ENCODE measurements at regions not wholly inside any gene's neighbourhood (a gene's known extent, or its start where the extent isn't known, plus 50 kb on each side); places are given as distances from the start of the nearest gene placed in this dataset.

DNA sequence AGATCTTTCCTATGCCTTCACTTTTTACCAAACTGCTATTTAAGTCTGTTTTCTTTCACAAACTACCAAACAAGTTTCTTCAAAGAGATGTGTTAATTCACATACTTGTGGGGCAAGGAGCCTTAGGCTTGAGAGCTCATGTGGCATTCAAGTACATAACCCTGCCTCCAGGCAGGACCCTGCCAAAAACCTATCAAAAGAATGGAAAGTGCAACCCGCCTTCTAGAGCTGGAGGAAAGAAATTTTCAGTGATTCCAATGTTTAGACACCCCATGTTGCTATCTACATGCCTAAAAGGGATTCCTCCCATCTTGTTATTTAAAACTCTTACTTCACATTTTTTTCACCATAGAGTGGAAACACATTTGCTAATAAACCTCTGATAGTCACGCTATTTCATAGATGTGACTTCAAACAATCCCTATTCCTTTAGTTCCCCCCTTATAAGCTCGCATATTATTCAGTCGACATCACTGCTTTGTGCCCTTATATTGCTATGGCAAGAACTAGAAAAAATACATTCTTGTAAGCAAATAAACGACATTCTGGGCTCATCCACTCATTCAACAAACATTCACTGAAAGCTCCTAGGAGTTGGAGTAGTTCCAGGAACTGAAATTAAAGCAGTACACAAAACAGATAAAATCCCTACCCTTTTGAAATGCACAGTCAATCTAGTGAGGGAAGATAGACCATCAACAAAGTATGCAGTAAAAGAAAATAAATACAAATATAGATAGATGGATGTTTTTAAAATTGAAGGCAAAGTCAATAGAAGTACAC lies 518.1 kb downstream of the ELAVL2 start:
- H3K4me1 Mint-ChIP-seq, result no peaks in the 10 kb centered on the region
- H3K9me3 Mint-ChIP-seq, result peaks cover 5% of the 10 kb centered on the region

GRCh38 chr9:23309800-23310199 lies 516.2 kb downstream of the ELAVL2 start:
- Mint-ChIP-seq H3K27me3 (no peaks in the 10 kb centered on the region), H3K4me3 (no peak overlapping the region)

More for the DNA sequence above, 518.1 kb downstream of the ELAVL2 start:
- Mint-ChIP-seq H3K27ac (no peak overlapping the region), H3K4me3 (no peak overlapping the region), H3K27me3 (no peaks in the 10 kb centered on the region), H3K36me3 (no peaks in the 10 kb centered on the region)

DNA sequence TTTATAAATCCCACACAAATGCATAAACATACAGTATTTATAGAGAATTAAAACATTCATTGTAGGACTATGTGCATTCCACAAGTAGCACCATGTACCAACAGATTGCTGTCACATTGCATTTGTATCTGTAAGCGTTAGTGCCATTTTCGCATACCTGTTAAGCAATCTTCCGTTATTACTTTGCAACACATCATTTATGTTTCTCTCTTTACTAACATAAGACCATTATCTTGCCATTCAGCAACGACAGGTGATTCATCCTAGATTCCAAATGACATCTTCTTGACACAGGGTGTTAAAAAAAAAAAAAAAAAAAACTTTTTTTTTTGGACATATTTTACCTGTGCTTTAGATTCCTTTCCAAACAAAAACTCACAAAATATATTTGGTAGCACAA lies 511.8 kb downstream of the ELAVL2 start:
- no peaks in the 10 kb centered on the region for H3K4me1 Mint-ChIP-seq
- H3K27me3 Mint-ChIP-seq, result no peaks in the 10 kb centered on the region
- H3K36me3 Mint-ChIP-seq, result no peaks in the 10 kb centered on the region
- H3K9me3 Mint-ChIP-seq, result no peaks in the 10 kb centered on the region
- H3K27ac Mint-ChIP-seq, result no peak overlapping the region
- no peak overlapping the region for H3K4me3 Mint-ChIP-seq

More at GRCh38 chr9:23309800-23310199, 516.2 kb downstream of the ELAVL2 start:
- Mint-ChIP-seq H3K9me3 (no peaks in the 10 kb centered on the region), H3K4me1 (no peaks in the 10 kb centered on the region), H3K27ac (no peak overlapping the region), H3K36me3 (no peaks in the 10 kb centered on the region)

DNA sequence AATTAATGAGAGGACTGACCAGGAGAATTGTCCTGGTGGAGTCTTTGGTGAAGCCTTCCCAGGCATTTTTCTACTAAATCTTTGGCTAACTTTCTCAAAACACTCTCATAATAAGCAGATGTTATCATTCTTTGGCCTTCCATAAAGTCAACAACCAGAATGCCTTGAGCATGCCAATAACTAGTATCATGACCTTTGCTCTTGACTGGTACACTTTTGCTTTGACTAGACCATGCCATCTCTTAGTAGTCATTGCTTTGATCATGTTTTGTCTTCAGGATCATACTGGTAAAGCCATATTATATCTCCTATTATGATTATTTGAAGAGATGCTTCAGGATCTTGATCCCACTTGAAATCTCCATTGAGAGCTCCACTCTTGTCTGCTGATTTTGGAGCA lies 506.9 kb downstream of the ELAVL2 start:
- Mint-ChIP-seq H3K36me3 (no peaks in the 10 kb centered on the region), H3K9me3 (peaks cover 10% of the 10 kb centered on the region), H3K27me3 (no peaks in the 10 kb centered on the region), H3K4me3 (no peak overlapping the region), H3K4me1 (no peaks in the 10 kb centered on the region), H3K27ac (no peak overlapping the region)

DNA sequence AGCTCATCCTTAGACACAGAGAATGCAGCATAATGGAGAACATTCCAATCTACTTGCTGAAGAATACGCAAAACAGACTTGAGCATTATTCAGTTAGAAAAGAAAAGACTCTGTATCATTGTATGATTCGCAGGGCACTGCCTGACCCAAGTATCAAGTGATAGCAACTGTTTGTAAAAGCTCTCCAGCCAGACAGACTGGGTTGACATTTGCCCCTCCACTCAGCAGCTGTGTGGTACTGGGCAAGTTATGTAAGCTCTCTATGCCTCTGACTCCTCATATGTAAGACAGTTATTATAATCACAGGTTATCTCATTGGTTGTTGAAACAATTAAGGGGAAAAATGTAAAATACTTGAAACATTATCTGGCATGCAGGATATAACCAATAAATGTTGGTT lies 505.0 kb downstream of the ELAVL2 start:
- H3K36me3 Mint-ChIP-seq, result no peaks in the 10 kb centered on the region
- no peak overlapping the region for H3K27ac Mint-ChIP-seq
- peaks cover 10% of the 10 kb centered on the region for H3K9me3 Mint-ChIP-seq
- no peak overlapping the region for H3K4me3 Mint-ChIP-seq
- H3K4me1 Mint-ChIP-seq, result no peaks in the 10 kb centered on the region
- H3K27me3 Mint-ChIP-seq, result no peaks in the 10 kb centered on the region

GRCh38 chr9:23322392-23322791 lies 503.6 kb downstream of the ELAVL2 start:
- Mint-ChIP-seq H3K4me3 (no peak overlapping the region), H3K36me3 (no peaks in the 10 kb centered on the region), H3K9me3 (peaks cover 11% of the 10 kb centered on the region), H3K4me1 (no peaks in the 10 kb centered on the region), H3K27ac (no peak overlapping the region), H3K27me3 (no peaks in the 10 kb centered on the region)

DNA sequence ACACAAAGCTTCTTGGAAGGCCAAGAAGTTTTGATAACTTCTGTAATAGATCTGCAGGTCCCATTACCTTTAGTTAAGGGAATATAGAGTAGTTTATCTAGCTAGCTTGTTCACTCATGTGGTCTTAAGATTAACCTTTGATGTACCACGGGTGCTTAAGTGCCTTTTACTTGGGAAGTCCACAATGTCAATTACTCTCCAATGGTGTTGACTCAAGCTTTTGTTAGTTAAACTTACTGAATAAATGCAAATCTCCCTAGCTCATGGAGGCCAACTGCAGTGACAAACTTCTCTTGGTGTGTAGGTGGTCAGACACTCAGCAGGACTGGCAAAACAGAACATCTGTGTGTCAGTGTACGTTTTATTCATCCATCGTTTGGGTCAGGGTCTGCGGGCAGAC lies 501.5 kb downstream of the ELAVL2 start:
- Mint-ChIP-seq H3K4me1 (no peaks in the 10 kb centered on the region), H3K4me3 (no peak overlapping the region), H3K27ac (no peak overlapping the region), H3K27me3 (no peaks in the 10 kb centered on the region), H3K36me3 (no peaks in the 10 kb centered on the region), H3K9me3 (peaks cover 27% of the 10 kb centered on the region)

DNA sequence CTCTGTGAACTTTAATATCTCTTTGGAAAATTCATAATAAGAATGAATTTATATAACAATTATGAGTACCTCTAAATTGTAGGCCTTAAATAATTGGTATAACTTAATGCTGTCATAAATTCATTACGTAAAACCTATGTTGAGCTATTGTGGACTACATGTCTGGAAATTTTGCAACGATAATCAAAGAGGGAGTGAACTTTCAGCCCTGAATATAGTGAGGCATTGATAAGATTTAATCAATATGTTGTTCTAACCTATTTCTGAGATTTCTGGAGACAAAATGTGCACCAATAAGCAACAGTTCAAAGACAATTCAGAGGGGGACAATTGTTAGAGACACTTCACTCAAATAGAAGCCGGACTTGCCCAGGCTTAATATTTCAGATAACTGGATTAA lies 499.4 kb downstream of the ELAVL2 start:
- Mint-ChIP-seq H3K27ac (no peak overlapping the region), H3K9me3 (peaks cover 35% of the 10 kb centered on the region), H3K27me3 (no peaks in the 10 kb centered on the region), H3K36me3 (no peaks in the 10 kb centered on the region), H3K4me3 (no peak overlapping the region), H3K4me1 (no peaks in the 10 kb centered on the region)

DNA sequence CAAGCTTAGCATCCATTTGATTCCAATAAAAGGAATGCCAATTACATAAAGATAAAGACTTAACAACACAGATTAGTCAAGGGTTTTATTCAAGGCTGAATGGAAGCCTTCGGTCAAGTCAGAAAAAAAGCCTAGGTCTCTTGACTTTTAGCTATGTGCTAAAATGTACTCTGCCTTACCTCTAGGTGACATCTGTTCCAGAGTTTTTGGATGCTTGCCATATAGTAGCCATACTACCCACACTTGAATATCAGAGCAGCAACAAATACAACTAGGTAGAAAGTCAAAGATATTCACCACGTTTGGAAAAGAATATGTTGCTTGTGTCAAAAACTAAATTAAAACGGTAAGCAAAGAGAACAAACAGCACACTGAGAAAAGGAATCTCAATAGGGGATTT lies 484.7 kb downstream of the ELAVL2 start:
- no peaks in the 10 kb centered on the region for H3K4me1 Mint-ChIP-seq
- H3K4me3 Mint-ChIP-seq, result no peak overlapping the region
- no peaks in the 10 kb centered on the region for H3K36me3 Mint-ChIP-seq

DNA sequence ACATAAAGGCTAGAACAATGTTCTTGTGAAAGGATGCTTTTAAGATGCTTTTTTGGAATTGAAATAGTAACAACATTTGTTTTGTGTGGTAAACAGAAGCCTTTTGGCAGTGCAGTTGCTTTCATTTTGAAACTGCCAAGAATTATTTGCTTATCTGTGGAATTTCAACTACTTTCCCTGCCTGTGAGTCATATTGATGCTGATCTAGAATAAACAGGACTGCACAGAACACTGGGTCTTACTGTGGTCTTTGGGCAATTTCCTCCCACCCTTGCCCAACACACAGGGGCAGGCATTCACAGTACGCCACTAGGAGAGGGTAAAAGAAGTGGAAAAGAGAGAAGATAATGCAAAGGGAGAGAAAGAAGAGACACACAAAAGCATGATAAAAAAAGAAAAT lies 483.7 kb downstream of the ELAVL2 start:
- H3K36me3 Mint-ChIP-seq, result no peaks in the 10 kb centered on the region
- no peak overlapping the region for H3K4me3 Mint-ChIP-seq

More for the DNA sequence above, 484.7 kb downstream of the ELAVL2 start:
- Mint-ChIP-seq H3K27me3 (no peaks in the 10 kb centered on the region), H3K27ac (no peak overlapping the region), H3K9me3 (no peaks in the 10 kb centered on the region)

GRCh38 chr9:23343226-23343625 lies 482.8 kb downstream of the ELAVL2 start:
- no peaks in the 10 kb centered on the region for H3K9me3 Mint-ChIP-seq
- no peak overlapping the region for H3K4me3 Mint-ChIP-seq
- H3K4me1 Mint-ChIP-seq, result no peaks in the 10 kb centered on the region
- no peak overlapping the region for H3K27ac Mint-ChIP-seq
- no peaks in the 10 kb centered on the region for H3K36me3 Mint-ChIP-seq
- no peaks in the 10 kb centered on the region for H3K27me3 Mint-ChIP-seq

More for the DNA sequence above, 483.7 kb downstream of the ELAVL2 start:
- Mint-ChIP-seq H3K9me3 (no peaks in the 10 kb centered on the region), H3K4me1 (no peaks in the 10 kb centered on the region), H3K27me3 (no peaks in the 10 kb centered on the region), H3K27ac (no peak overlapping the region)

GRCh38 chr9:23361096-23361495 lies 464.9 kb downstream of the ELAVL2 start:
- Mint-ChIP-seq H3K36me3 (no peaks in the 10 kb centered on the region), H3K9me3 (peaks cover 20% of the 10 kb centered on the region), H3K27me3 (no peaks in the 10 kb centered on the region), H3K4me1 (no peaks in the 10 kb centered on the region), H3K27ac (no peak overlapping the region), H3K4me3 (no peak overlapping the region)

DNA sequence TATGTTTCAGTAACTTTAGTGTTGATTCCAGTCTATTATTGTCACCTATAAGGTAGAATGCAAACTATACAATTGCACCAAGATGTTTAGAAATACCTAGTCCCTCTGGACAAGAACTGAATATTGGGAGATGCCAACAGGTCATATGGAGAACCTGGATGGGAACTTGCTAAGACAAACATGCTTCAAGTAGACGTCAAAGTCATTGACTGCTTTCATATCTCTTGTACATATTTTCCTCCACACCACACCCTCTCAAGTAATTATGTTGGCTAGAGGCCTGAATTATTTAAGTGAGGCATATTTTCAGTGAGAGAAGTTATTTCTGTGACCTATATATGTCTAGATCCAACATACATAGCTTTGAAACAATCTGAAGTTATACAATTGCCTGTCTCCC lies 453.3 kb downstream of the ELAVL2 start:
- Mint-ChIP-seq H3K27ac (no peak overlapping the region), H3K4me1 (no peaks in the 10 kb centered on the region), H3K9me3 (peaks cover under 1% of the 10 kb centered on the region), H3K27me3 (no peaks in the 10 kb centered on the region), H3K36me3 (no peaks in the 10 kb centered on the region), H3K4me3 (no peak overlapping the region)

DNA sequence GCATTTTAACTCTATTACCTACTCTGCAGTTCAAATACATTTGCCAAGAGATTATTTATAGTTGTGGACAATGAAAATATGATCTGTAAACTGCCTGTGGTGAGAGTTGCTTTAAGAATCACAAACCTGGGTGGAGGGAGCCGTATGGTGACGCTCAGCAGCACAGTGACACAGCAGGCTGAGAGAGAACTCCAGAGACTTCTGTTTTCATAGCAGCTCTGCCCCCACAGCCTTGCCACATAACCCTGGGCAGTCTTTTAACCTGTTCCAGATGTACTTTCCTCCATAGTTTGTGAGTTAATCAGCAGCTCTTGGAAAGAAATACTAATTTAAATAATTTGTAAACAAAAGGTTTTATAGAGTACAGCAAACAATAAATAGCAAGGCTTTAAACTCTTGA lies 450.5 kb downstream of the ELAVL2 start:
- no peak overlapping the region for H3K4me3 Mint-ChIP-seq
- no peaks in the 10 kb centered on the region for H3K36me3 Mint-ChIP-seq
- H3K9me3 Mint-ChIP-seq, result peaks cover 10% of the 10 kb centered on the region
- H3K27ac Mint-ChIP-seq, result no peak overlapping the region
- H3K4me1 Mint-ChIP-seq, result no peaks in the 10 kb centered on the region
- no peaks in the 10 kb centered on the region for H3K27me3 Mint-ChIP-seq

DNA sequence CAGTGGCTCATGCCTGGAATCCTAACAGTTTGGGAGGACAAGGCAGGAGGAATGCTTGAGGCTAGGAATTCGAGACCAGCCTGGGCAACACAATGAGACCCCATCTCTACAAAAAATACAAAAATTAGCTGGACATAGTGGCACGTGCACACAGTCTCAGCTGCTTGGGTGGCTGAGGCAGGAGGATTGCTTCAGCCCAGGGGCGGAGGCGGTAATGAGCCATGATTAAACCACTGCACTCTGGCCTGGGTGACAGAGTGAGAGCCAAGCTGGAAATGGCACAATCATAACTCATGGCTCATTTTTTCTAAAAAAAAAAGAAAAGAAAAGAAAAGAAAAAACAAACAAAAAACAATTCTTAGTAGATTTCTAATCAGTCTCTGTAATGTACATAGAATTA lies 446.2 kb downstream of the ELAVL2 start:
- Mint-ChIP-seq H3K36me3 (no peaks in the 10 kb centered on the region), H3K27ac (no peak overlapping the region), H3K27me3 (no peaks in the 10 kb centered on the region), H3K9me3 (peaks cover 10% of the 10 kb centered on the region), H3K4me1 (no peaks in the 10 kb centered on the region), H3K4me3 (no peak overlapping the region)

GRCh38 chr9:23380821-23381220 lies 445.2 kb downstream of the ELAVL2 start:
- no peak overlapping the region for H3K27ac Mint-ChIP-seq
- H3K4me1 Mint-ChIP-seq, result no peaks in the 10 kb centered on the region
- H3K4me3 Mint-ChIP-seq, result no peak overlapping the region
- H3K9me3 Mint-ChIP-seq, result peaks cover 10% of the 10 kb centered on the region
- no peaks in the 10 kb centered on the region for H3K27me3 Mint-ChIP-seq
- H3K36me3 Mint-ChIP-seq, result no peaks in the 10 kb centered on the region

- no peaks in the 10 kb centered on the region for H3K4me1 Mint-ChIP-seq
- H3K27ac Mint-ChIP-seq, result no peak overlapping the region
- no peaks in the 10 kb centered on the region for H3K36me3 Mint-ChIP-seq
- H3K9me3 Mint-ChIP-seq, result peaks cover 10% of the 10 kb centered on the region
- no peaks in the 10 kb centered on the region for H3K27me3 Mint-ChIP-seq
- no peak overlapping the region for H3K4me3 Mint-ChIP-seq
Observed at GRCh38 chr9:23382418-23382817, 443.6 kb downstream of the ELAVL2 start.
